Activated T-cell treated with anti-CD3 and anti-CD28 coated beads, Interleukin-2, amount 50 U/mL, for 1 hour (primary cell): ENCODE measurements at regions not wholly inside any gene's neighbourhood (a gene's known extent, or its start where the extent isn't known, plus 50 kb on each side); places are given as distances from the start of the nearest gene placed in this dataset.

Experiments used
- DNase-seq: peaks from one replicate; pipeline ENCODE4 v3.0.0-alpha.2; 2020

GRCh38 chr15:39131609-39132008 is 449.3 kb upstream of the THBS1 start:
- DNase-seq = no peak

GRCh38 chr15:39132070-39132469 is 448.8 kb upstream of the THBS1 start:
- DNase-seq = no peak

GRCh38 chr15:39132954-39133600 is 447.8 kb upstream of the THBS1 start:
- no peak for DNase-seq

DNA sequence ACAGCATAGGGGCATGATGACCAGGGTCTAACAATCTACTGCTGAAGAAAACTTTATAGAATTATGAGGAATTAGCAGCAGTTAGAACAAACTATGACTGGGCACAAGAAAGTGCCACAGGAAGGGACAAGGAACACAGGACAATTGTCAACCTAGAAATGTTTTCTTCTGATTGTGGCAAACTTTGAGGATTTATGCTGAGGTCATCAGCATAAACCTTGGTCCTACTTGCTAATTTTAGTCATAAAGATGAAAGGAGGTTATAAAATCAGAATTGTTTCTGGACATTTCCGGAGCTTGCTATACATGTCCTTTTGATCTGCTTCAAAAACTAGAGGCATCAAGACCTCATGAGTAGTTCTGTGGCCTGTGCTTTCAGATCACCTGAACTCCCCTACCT is 446.6 kb upstream of the THBS1 start:
- no peak for DNase-seq

DNA sequence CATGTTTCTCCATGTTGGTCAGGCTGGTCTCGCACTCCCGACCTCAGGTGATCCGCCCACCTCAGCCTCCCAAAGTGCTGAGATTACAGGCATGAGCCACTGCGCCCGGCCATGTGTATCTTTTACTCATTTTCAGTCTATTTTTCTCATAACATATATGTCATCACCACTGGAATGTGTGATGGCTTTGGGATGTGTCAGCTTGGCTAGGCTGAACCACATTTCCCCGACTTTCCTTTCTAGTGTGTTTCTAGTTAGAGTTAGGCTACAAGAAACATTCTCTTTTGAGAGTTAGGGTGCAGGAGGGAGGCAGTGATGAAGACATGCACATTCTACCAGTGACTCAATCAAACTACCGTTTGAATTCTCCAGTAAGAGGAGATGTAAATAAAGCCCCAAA is 444.9 kb upstream of the THBS1 start:
- no peak for DNase-seq

GRCh38 chr15:39139431-39140059 is 441.3 kb upstream of the THBS1 start:
- DNase-seq = no peak

DNA sequence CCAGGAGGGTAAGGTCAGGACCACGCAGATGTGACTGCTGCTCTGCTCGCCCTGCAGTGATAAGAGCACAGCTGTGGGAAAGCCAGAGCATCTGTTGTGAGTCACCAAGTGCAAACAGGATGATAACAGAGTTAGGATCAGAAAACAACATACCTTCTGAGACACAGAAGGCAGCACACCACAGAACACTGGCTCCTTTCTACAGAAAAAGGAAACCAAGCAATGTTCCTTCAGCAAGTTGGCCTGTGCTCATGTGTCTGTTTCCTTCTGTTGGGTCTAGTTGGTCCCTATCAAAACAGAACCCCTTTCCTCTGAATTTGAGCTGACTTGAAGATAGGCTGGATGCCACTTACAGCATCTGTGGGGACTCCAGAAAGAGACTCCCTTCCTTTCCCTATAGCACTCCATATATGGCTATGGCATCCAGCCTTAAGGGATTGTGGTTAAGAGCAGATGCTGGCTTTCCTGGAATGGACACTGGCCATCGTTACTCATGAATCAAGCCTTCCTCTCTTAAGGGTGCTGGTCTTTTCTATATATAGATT is 440.7 kb upstream of the THBS1 start:
- no peak for DNase-seq

DNA sequence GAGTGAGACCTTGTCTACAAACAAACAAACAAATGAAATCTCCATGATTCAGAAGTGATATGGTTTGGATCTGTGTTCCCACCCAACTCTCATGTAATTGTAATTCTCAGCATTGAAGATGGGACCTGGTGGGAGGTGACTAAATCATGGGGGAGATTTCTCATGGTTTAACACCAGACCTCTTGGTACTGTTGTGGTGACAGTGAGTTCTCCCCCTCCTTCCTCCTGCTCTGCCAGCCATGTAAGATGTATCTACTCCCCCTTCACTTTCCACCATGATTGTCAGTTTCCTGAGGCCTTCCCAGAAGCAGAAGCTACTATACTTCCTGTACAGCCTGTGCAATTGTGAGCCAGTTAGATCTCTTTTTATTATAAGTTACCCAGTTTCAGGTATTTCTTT is 438.4 kb upstream of the THBS1 start:
- no peak for DNase-seq

DNA sequence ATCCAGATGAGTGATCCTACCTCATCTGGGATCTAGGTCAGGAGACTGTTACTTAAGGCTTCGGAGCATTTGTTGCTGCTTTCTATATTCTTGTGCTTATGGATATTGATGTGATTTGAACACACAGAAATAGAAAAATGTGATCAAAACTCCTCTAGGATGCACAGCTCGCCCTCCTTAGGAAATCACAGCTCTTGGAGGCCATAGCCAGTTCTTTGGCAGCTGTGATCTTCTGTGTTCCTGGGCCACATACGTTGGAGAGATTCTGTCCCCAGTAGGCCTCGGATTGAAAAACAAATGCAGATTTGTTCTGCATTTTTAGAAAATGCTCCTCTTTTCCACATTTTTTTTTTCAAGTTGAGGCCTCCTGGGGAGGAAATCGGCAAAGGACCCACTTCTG is 437.4 kb upstream of the THBS1 start:
- no peak for DNase-seq

DNA sequence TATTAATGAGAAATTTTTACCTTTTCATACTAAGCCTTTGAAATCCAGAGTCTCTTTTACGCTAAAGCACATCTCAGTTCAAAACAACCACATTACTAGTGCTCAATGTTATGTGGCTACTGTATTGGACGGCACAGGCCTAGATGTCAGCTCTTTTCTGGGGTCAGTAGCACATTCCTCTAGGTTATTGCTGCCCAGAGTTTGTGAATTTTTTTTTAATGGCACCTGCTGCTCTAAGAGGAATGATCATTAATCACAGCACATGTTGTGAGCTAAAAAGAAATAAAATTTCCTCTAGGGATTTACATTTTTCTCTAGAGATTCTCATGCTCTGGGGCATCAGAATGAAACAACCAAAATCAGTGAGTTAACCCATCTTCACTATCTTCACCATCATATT is 436.8 kb upstream of the THBS1 start:
- DNase-seq = no peak

GRCh38 chr15:39144613-39145499 is 436.0 kb upstream of the THBS1 start:
- no peak for DNase-seq

- DNase-seq = no peak
These were observed 434.8 kb upstream of the THBS1 start for GRCh38 chr15:39145854-39146625.

DNA sequence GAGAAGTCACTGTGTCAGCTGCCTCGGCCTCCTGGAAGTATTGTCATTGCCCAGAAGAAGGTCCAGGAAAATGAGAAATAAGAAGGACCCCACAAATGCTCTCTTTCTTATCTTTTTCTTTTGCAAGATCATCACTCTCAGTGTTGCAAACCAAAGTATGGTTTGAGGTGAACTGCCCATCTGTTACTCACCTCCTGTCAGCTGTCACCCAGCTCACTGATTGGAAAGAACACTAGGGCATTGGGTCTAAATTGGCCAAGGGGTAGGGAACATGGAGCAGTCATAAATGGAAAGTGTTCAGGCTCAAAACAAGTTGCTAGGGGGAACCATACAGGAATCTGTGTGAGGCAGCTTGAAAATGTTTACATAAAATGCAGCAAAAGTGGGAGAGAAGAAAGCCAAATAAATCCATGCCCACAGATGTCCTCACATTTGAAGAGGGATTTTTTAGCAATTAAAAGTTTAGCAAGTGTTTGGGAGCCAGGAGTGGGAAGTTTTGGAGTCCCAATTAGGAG is 431.2 kb upstream of the THBS1 start:
- DNase-seq = no peak

GRCh38 chr15:39151545-39151944 is 429.3 kb upstream of the THBS1 start:
- DNase-seq = no peak

- no peak for DNase-seq
These were observed 427.7 kb upstream of the THBS1 start for GRCh38 chr15:39153058-39153714.

- no peak for DNase-seq
These were observed 427.2 kb upstream of the THBS1 start for GRCh38 chr15:39153716-39154115.

GRCh38 chr15:39154227-39154638 is 426.6 kb upstream of the THBS1 start:
- no peak for DNase-seq

DNA sequence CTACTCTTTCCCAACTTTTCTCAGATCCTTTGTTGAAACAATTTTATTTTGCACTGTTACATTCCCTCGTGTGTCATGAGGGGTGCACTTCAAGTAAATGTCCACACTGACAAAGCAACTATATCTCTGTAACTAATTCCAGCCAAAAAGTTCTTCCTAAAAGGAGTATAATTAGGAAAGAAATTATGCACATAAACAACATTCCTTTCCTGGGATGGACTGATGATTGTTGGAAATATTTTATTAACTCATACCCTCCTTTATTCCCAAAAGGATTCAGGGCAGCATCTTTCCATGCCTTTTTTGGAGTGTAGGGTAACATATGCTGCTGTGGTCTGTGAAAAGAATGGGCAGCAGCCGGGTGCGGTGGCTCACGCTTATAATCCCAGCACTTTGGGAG is 426.1 kb upstream of the THBS1 start:
- no peak for DNase-seq

- DNase-seq = no peak
These were observed 424.7 kb upstream of the THBS1 start for GRCh38 chr15:39156166-39156565.

DNA sequence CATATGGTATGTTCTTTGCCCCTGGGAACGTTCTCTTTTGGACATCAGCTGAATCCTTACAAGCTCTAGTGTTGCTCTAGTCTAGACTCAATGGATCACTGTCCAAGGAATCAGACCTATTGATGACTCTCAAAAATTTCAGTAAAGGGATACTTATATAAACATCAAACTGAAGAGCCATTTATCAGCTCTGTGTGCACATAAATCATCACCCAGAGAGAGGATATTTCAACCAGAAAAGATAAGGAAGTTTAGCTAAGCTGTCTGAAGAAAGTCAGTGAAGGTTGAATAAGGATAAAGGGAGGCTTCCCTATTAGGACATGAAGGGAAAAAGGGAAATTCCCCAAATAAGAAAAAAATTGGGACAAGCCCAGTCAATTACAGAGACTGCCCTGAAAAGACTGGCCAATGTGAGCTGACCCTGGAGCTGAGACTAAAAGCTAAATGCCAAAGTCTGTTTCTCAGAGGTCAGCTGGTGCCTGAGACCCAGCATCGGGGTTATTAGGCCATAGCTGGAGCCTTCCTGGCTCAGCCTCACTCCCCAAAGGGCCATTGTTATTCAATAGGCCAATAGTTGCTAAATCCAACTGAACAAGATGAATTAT is 424.1 kb upstream of the THBS1 start:
- DNase-seq = no peak

DNA sequence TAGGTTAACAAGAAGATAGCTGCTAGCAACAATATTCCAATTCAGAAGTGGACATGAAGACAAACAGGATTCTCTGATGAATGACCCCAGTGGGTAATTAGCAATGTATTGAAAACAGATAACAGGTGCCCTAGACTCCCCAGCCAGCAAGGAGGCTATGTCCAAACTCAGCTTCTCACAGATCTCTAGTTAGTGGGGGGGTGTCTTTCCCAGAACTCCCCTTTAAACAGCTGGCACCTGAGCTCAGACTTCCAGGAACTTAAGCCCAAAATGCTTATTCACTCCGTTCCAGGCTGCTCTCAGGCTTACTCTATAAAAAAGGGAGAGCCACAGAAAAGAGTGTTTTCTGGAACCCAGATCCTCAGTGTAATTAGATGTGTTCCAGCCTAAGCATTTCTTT is 423.0 kb upstream of the THBS1 start:
- DNase-seq = no peak

DNA sequence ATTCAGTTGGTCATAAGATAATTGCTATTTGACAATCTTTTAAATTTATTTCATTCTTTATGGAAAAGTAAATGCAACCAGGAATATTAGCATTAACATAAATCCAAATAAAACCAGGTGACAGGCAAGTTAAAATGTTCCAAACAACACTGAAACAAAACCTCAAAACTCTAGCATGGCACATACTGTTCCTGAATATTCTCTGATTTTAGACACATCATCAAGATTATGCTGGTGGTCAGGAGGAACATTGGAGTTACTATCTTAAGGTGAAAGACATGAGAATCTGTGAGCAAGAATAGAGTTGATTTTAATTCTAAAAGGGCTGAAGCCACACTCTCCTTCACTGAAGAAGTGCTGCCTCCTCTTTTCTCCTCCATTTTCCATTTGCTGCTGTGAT is 421.0 kb upstream of the THBS1 start:
- DNase-seq = no peak
